ENCODE measurements at regions not wholly inside any gene's neighbourhood (a gene's known extent, or its start where the extent isn't known, plus 50 kb on each side); places are given as distances from the start of the nearest gene placed in this dataset.

- no peak overlapping the region for H3K4me3 ChIP-seq (ENCODE audit: low read depth, low read length)
- DNase-seq (ENCODE audit: low read depth) = no peak
- no peak for TF ChIP-seq CTCF (IDR thresholded peaks at IDR 0.05; ENCODE audit: insufficient read depth, low read depth, low read length, missing control alignments)
Observed at GRCh38 chr6:169165561-169166300, 87.9 kb downstream of the THBS2 start.

- no peak for TF ChIP-seq CTCF (IDR thresholded peaks at IDR 0.05; ENCODE audit: insufficient read depth, low read depth, low read length, missing control alignments)
- no peak for DNase-seq (ENCODE audit: low read depth)
- H3K4me3 ChIP-seq (ENCODE audit: low read depth, low read length) = no peak overlapping the region
Observed at GRCh38 chr6:169164986-169165385, 88.7 kb downstream of the THBS2 start.

- DNase-seq (ENCODE audit: low read depth) = no peak
- no peak for TF ChIP-seq CTCF (IDR thresholded peaks at IDR 0.05; ENCODE audit: insufficient read depth, low read depth, low read length, missing control alignments)
- no peak overlapping the region for H3K4me3 ChIP-seq (ENCODE audit: low read depth, low read length)
Observed at GRCh38 chr6:169164451-169164850, 89.2 kb downstream of the THBS2 start.

GRCh38 chr6:169163411-169163901 is 90.2 kb downstream of the THBS2 start:
- no peak for TF ChIP-seq CTCF (IDR thresholded peaks at IDR 0.05; ENCODE audit: insufficient read depth, low read depth, low read length, missing control alignments)
- no peak overlapping the region for H3K4me3 ChIP-seq (ENCODE audit: low read depth, low read length)
- no peak for DNase-seq (ENCODE audit: low read depth)

- no peak overlapping the region for H3K4me3 ChIP-seq (ENCODE audit: low read depth, low read length)
- no peak for TF ChIP-seq CTCF (IDR thresholded peaks at IDR 0.05; ENCODE audit: insufficient read depth, low read depth, low read length, missing control alignments)
- no peak for DNase-seq (ENCODE audit: low read depth)
Observed at GRCh38 chr6:169162752-169163407, 90.8 kb downstream of the THBS2 start.

GRCh38 chr6:169162249-169162648 is 91.4 kb downstream of the THBS2 start:
- no peak for DNase-seq (ENCODE audit: low read depth)
- H3K4me3 ChIP-seq (ENCODE audit: low read depth, low read length) = no peak overlapping the region
- no peak for TF ChIP-seq CTCF (IDR thresholded peaks at IDR 0.05; ENCODE audit: insufficient read depth, low read depth, low read length, missing control alignments)
